Stomach smooth muscle (tissue), 2 donors: ENCODE measurements at regions not wholly inside any gene's neighbourhood (a gene's known extent, or its start where the extent isn't known, plus 50 kb on each side); places are given as distances from the start of the nearest gene placed in this dataset.
"Not testable (repeated sequence)": the region's sequence is repeated elsewhere in the genome, so short reads cannot be mapped to it uniquely, and the experiment has no call there.

Experiments
- H3K27ac ChIP-seq: one replicate; pipeline ENCODE4 v1.7.0; 2013; ENCODE audit warnings: mild to moderate bottlenecking, low read length, inconsistent platforms
- H3K27me3 ChIP-seq, 2 donors: one replicate each; pipeline ENCODE4 v1.7.0; 2013; ENCODE audit warnings: low read length in 2 of 2; ENCODE audit not compliant: insufficient read depth in 2 of 2, control insufficient read depth in 1 of 2
- H3K36me3 ChIP-seq, 2 donors: one replicate each; pipeline ENCODE4 v1.7.0; 2013; ENCODE audit warnings: low read length in 2 of 2; ENCODE audit not compliant: control insufficient read depth in 2 of 2, insufficient read depth in 2 of 2
- H3K4me1 ChIP-seq: one replicate; pipeline ENCODE4 v1.7.0; 2013; ENCODE audit warnings: low read length; ENCODE audit not compliant: control insufficient read depth, insufficient read depth
- H3K4me3 ChIP-seq, 2 donors: one replicate each; pipeline ENCODE4 v1.7.0; 2013; ENCODE audit warnings: low read length in 2 of 2
- H3K9ac ChIP-seq, 2 donors: one replicate each; pipeline ENCODE4 v1.7.0; 2013; ENCODE audit warnings: low read length in 2 of 2, mild to moderate bottlenecking in 1 of 2
- H3K9me3 ChIP-seq, 2 donors: one replicate each; pipeline ENCODE4 v1.7.0; 2013; ENCODE audit warnings: low read length in 2 of 2; ENCODE audit not compliant: control insufficient read depth in 2 of 2
- donor health status: healthy.
- donor health status: Pancreatic carcinoma.

GRCh38 chr16:85527767-85528297, 85.3 kb upstream of the GSE1 start:
- no peak overlapping the region for H3K4me3 ChIP-seq
- H3K9ac ChIP-seq: no peak overlapping the region
- no peaks in the 10 kb centered on the region for H3K36me3 ChIP-seq
- H3K27ac ChIP-seq: no peak overlapping the region
- no peaks in the 10 kb centered on the region for H3K9me3 ChIP-seq
- no peaks in the 10 kb centered on the region for H3K27me3 ChIP-seq
- H3K4me1 ChIP-seq: peaks cover 16% of the 10 kb centered on the region

- H3K9me3 ChIP-seq: no peaks in the 10 kb centered on the region
- H3K36me3 ChIP-seq: no peaks in the 10 kb centered on the region
- H3K4me3 ChIP-seq: no peak overlapping the region
- H3K27me3 ChIP-seq: no peaks in the 10 kb centered on the region
- H3K27ac ChIP-seq: no peak overlapping the region
- peaks cover 7% of the 10 kb centered on the region for H3K4me1 ChIP-seq
- H3K9ac ChIP-seq: no peak overlapping the region
Observed at GRCh38 chr16:85528528-85529387, 84.4 kb upstream of the GSE1 start.

GRCh38 chr16:85529489-85530369, 83.4 kb upstream of the GSE1 start:
- H3K27ac ChIP-seq: no peak overlapping the region
- no peak overlapping the region for H3K4me3 ChIP-seq
- peaks cover 3% of the 10 kb centered on the region for H3K4me1 ChIP-seq
- H3K9me3 ChIP-seq: no peaks in the 10 kb centered on the region
- H3K27me3 ChIP-seq: no peaks in the 10 kb centered on the region
- H3K36me3 ChIP-seq: no peaks in the 10 kb centered on the region
- no peak overlapping the region for H3K9ac ChIP-seq

- peaks cover 9% of the 10 kb centered on the region for H3K4me1 ChIP-seq
- H3K27me3 ChIP-seq: no peaks in the 10 kb centered on the region
- H3K9me3 ChIP-seq: no peaks in the 10 kb centered on the region
- H3K4me3 ChIP-seq: no peak overlapping the region
- H3K27ac ChIP-seq: no peak overlapping the region
- no peaks in the 10 kb centered on the region for H3K36me3 ChIP-seq
- H3K9ac ChIP-seq: no peak overlapping the region
Observed at GRCh38 chr16:85530370-85530739, 82.8 kb upstream of the GSE1 start.

- H3K27me3 ChIP-seq: no peaks in the 10 kb centered on the region
- H3K4me3 ChIP-seq: no peak overlapping the region
- no peak overlapping the region for H3K27ac ChIP-seq
- peaks cover 21% of the 10 kb centered on the region for H3K4me1 ChIP-seq
- H3K9ac ChIP-seq: no peak overlapping the region
- no peaks in the 10 kb centered on the region for H3K9me3 ChIP-seq
- no peaks in the 10 kb centered on the region for H3K36me3 ChIP-seq
Observed at GRCh38 chr16:85531516-85531915, 81.6 kb upstream of the GSE1 start.

- Histone ChIP-seq H3K4me3 (no peak overlapping the region), H3K4me1 (peaks cover 23% of the 10 kb centered on the region), H3K27ac (no peak overlapping the region), H3K36me3 (no peaks in the 10 kb centered on the region), H3K9ac (no peak overlapping the region), H3K9me3 (no peaks in the 10 kb centered on the region), H3K27me3 (no peaks in the 10 kb centered on the region)
Observed at GRCh38 chr16:85532147-85532546, 81.0 kb upstream of the GSE1 start.

- H3K9ac ChIP-seq, H3K4me3 ChIP-seq, H3K9me3 ChIP-seq, H3K27me3 ChIP-seq, H3K36me3 ChIP-seq: not testable (repeated sequence)
- H3K4me1 ChIP-seq: peaks cover 26% of the 10 kb centered on the region
- peak overlapping the region; percentile 83 for H3K27ac ChIP-seq
Observed at GRCh38 chr16:85533593-85533992, 79.5 kb upstream of the GSE1 start.

GRCh38 chr16:85534536-85535351, 78.4 kb upstream of the GSE1 start:
- Histone ChIP-seq H3K27me3 (no peaks in the 10 kb centered on the region), H3K9ac (peak overlapping the region; percentile 73 to 78), H3K27ac (peak overlapping the region; percentile 83), H3K36me3 (peaks cover 0 to 3% of the 10 kb centered on the region in 2 donors), H3K4me1 (peaks cover 26% of the 10 kb centered on the region), H3K4me3 (peak overlapping the region; percentile 66 to 67), H3K9me3 (peaks cover 3% of the 10 kb centered on the region in 2 donors)

GRCh38 chr16:85535352-85536072, 77.6 kb upstream of the GSE1 start:
- peak overlapping the region; percentile 73 to 78 for H3K9ac ChIP-seq
- H3K4me3 ChIP-seq: peak overlapping the region; percentile 66 to 67
- peak overlapping the region; percentile 83 for H3K27ac ChIP-seq
- peaks cover 3 to 10% of the 10 kb centered on the region in 2 donors for H3K9me3 ChIP-seq
- H3K4me1 ChIP-seq: peaks cover 26% of the 10 kb centered on the region
- no peaks in the 10 kb centered on the region for H3K27me3 ChIP-seq
- H3K36me3 ChIP-seq: peaks cover 3 to 5% of the 10 kb centered on the region in 2 donors

- Histone ChIP-seq H3K9ac (peak overlapping the region in 1 of 2 donors; percentile 4), H3K27me3 (no peaks in the 10 kb centered on the region), H3K36me3 (peaks cover 3 to 5% of the 10 kb centered on the region in 2 donors), H3K4me3 (peak overlapping the region in 1 of 2 donors; percentile 8), H3K27ac (peak overlapping the region; percentile 83), H3K4me1 (peaks cover 24% of the 10 kb centered on the region), H3K9me3 (peaks cover 3 to 10% of the 10 kb centered on the region in 2 donors)
Observed at GRCh38 chr16:85536073-85536410, 77.1 kb upstream of the GSE1 start.
